GM23338 (cell line): ENCODE measurements at regions not wholly inside any gene's neighbourhood (a gene's known extent, or its start where the extent isn't known, plus 50 kb on each side); places are given as distances from the start of the nearest gene placed in this dataset.

Source experiments
- ATAC-seq: fragments of 200-7000 bp; cut with Tn5 transposase; 3 replicates; pipeline ENCODE4 v1.9.1; 2020
- DNase-seq: peaks from one replicate; pipeline ENCODE4 v3.0.0-alpha.2; 2015; ENCODE audit warnings: low spot score
- H2AFZ ChIP-seq: fragments of 200-600 bp; sonication (generic); 2 replicates; pipeline ENCODE4 v1.8.0; 2016; ENCODE audit warnings: antibody characterized with exemption, mild to moderate bottlenecking, moderate library complexity
- H3F3A ChIP-seq: fragments of 200-600 bp; sonication (generic); replicated peaks from 2 replicates; pipeline ENCODE4 v1.8.0; 2017; ENCODE audit warnings: antibody characterized with exemption, mixed run types, low read depth
- H3K27ac ChIP-seq: fragments of 200-600 bp; sonication (generic); 2 replicates; pipeline ENCODE4 v1.6.1; 2016; ENCODE audit warnings: low read depth
- H3K27me3 ChIP-seq: fragments of 200-600 bp; sonication (generic); 2 replicates; pipeline ENCODE4 v1.8.0; 2016; ENCODE audit warnings: mild to moderate bottlenecking, mixed run types, moderate library complexity; ENCODE audit not compliant: insufficient read depth
- H3K36me3 ChIP-seq: fragments of 200-600 bp; sonication (generic); 2 replicates; pipeline ENCODE4 v1.8.0; 2016; ENCODE audit warnings: mild to moderate bottlenecking; ENCODE audit not compliant: insufficient read depth
- H3K4me1 ChIP-seq: fragments of 200-600 bp; sonication (generic); 2 replicates; pipeline ENCODE4 v1.8.0; 2016; ENCODE audit warnings: mild to moderate bottlenecking, moderate library complexity; ENCODE audit not compliant: insufficient read depth
- H3K4me2 ChIP-seq: fragments of 200-600 bp; sonication (generic); 2 replicates; pipeline ENCODE4 v1.7.1; 2017; ENCODE audit warnings: mixed run types
- H3K4me3 ChIP-seq: fragments of 200-600 bp; sonication (generic); 2 replicates; pipeline ENCODE4 v1.6.1; 2016; ENCODE audit warnings: mixed run types
- H3K79me2 ChIP-seq: fragments of 200-600 bp; sonication (generic); replicated peaks from 2 replicates; pipeline ENCODE4 v1.8.0; 2017; ENCODE audit warnings: mild to moderate bottlenecking; ENCODE audit not compliant: insufficient read depth
- H3K9me2 ChIP-seq: fragments of 200-600 bp; sonication (generic); 2 replicates; pipeline ENCODE4 v1.8.0; 2017; ENCODE audit not compliant: insufficient read depth
- H4K20me1 ChIP-seq: fragments of 200-600 bp; sonication (generic); replicated peaks from 2 replicates; pipeline ENCODE4 v1.8.0; 2017; ENCODE audit warnings: mild to moderate bottlenecking; ENCODE audit not compliant: insufficient read depth
- H3K27ac Mint-ChIP-seq: 2 replicates; pipeline ENCODE4 v1.8.0; 2020; ENCODE audit warnings: inconsistent platforms, mild to moderate bottlenecking, moderate library complexity, mixed read lengths
- H3K27me3 Mint-ChIP-seq: 3 replicates; pipeline ENCODE4 v1.8.0; 2022; ENCODE audit warnings: low read depth, mild to moderate bottlenecking, moderate library complexity, mixed read lengths, inconsistent platforms; ENCODE audit not compliant: insufficient read depth, poor library complexity
- H3K36me3 Mint-ChIP-seq: 3 replicates; pipeline ENCODE4 v1.8.0; 2021; ENCODE audit warnings: low read depth, mild to moderate bottlenecking, inconsistent platforms, moderate library complexity, mixed read lengths
- H3K4me1 Mint-ChIP-seq: 3 replicates; pipeline ENCODE4 v1.8.0; 2020; ENCODE audit warnings: mild to moderate bottlenecking, inconsistent platforms, mixed read lengths
- H3K4me3 Mint-ChIP-seq: 3 replicates; pipeline ENCODE4 v1.8.0; 2021; ENCODE audit warnings: moderate library complexity, mild to moderate bottlenecking, inconsistent platforms, mixed read lengths
- H3K9me3 Mint-ChIP-seq: 3 replicates; pipeline ENCODE4 v1.8.0; 2020; ENCODE audit warnings: moderate library complexity, mild to moderate bottlenecking, inconsistent platforms, mixed read lengths
- CREB1 ChIP-seq: fragments of 250-450 bp; sonication (Bioruptor Pico); IDR thresholded peaks from 2 replicates; pipeline ENCODE4 v1.5.0; 2020; ENCODE audit warnings: low read depth, mild to moderate bottlenecking, moderate library complexity
- CTCF ChIP-seq, 2 experiments: fragments of 200-600 bp in 1 of 2; sonication (generic) in 1 of 2; conservative IDR thresholded peaks; 2 replicates each; pipeline versions ENCODE4 v1.5.1 to v1.6.1; 2016 to 2017; ENCODE audit warnings: antibody characterized with exemption in 2 of 2, low read depth in 2 of 2, mild to moderate bottlenecking in 2 of 2, moderate library complexity in 1 of 2
- EZH2 ChIP-seq: fragments of 200-600 bp; sonication (generic); IDR thresholded peaks from one replicate; pipeline ENCODE4 v1.8.0; 2017; ENCODE audit warnings: antibody characterized with exemption, mild to moderate bottlenecking, low read depth; ENCODE audit not compliant: unreplicated experiment
- EZH2phosphoT487 ChIP-seq: fragments of 200-600 bp; sonication (generic); IDR thresholded peaks from one replicate; pipeline ENCODE4 v1.8.1; 2018; ENCODE audit warnings: antibody characterized with exemption; ENCODE audit not compliant: unreplicated experiment
- POLR2AphosphoS5 ChIP-seq: IDR thresholded peaks from 2 replicates; pipeline ENCODE4 v1.6.1; 2016; ENCODE audit warnings: antibody characterized with exemption, low read depth
- REST ChIP-seq: IDR thresholded peaks from one replicate; pipeline ENCODE4 v1.6.1; 2018; ENCODE audit warnings: antibody characterized with exemption; ENCODE audit not compliant: unreplicated experiment
- STAT1 ChIP-seq: IDR thresholded peaks from one replicate; pipeline ENCODE4 v1.6.1; 2016; ENCODE audit warnings: antibody characterized with exemption; ENCODE audit not compliant: unreplicated experiment
- ZNF114 ChIP-seq: fragments of 250-450 bp; sonication (Bioruptor Pico); IDR thresholded peaks from 2 replicates; pipeline ENCODE4 v1.5.0; 2020; ENCODE audit warnings: mild to moderate bottlenecking, moderate library complexity
- ZNF331 ChIP-seq: fragments of 250-450 bp; sonication (Bioruptor Pico); IDR thresholded peaks from 2 replicates; pipeline ENCODE4 v1.5.0; 2020; ENCODE audit warnings: low read depth, mild to moderate bottlenecking, moderate library complexity
- TF ChIP-seq, protein P1 (sequence below): IDR thresholded peaks from 2 replicates; pipeline ENCODE4 v1.6.1; 2016; ENCODE audit warnings: antibody characterized with exemption
- TF ChIP-seq, protein P2 (sequence below): fragments of 250-450 bp; sonication (Bioruptor Pico); IDR thresholded peaks from 2 replicates; pipeline ENCODE4 v1.5.0; 2020; ENCODE audit warnings: mild to moderate bottlenecking, moderate library complexity

- TF ChIP-seq, protein P1, sequence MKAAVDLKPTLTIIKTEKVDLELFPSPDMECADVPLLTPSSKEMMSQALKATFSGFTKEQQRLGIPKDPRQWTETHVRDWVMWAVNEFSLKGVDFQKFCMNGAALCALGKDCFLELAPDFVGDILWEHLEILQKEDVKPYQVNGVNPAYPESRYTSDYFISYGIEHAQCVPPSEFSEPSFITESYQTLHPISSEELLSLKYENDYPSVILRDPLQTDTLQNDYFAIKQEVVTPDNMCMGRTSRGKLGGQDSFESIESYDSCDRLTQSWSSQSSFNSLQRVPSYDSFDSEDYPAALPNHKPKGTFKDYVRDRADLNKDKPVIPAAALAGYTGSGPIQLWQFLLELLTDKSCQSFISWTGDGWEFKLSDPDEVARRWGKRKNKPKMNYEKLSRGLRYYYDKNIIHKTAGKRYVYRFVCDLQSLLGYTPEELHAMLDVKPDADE = no peak
- TF ChIP-seq CREB1 = no peak
- no peak for TF ChIP-seq REST
- TF ChIP-seq EZH2phosphoT487 = no peak
- TF ChIP-seq POLR2AphosphoS5 = no peak
- no peak for TF ChIP-seq EZH2
- no peak for TF ChIP-seq ZNF331 (CRISPR knock-in tag)
- TF ChIP-seq CTCF (conservative IDR thresholded peaks at IDR 0.05; ENCODE audit: low read depth in 2 of 2) = no peak
- TF ChIP-seq ZNF114 (CRISPR knock-in tag) = no peak
Observed at GRCh38 chr13:73171271-73171682, 112.5 kb downstream of the KLF5 start (continued).

DNA sequence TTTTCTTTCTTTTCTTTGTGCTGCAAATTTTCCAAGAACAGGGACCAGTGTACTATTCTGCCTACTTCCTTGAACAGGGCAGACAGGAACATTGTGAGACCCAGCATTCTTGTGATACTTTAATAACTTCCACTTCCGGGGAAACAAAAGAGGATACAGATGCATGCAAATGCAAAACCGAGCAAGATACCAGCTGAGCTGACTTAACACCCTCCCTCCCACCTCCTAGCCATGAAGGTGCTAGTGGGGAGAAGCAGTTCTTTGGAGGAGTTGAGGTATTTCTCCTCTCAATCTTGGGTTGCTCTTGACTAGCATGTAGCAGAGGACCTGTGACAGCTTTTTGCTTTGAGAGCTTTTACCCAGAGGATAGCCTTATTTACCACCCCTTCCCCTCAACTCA lies 111.2 kb downstream of the KLF5 start:
- Histone ChIP-seq H3K36me3 (no peaks in the 10 kb centered on the region), H3K79me2 (no peaks in the 10 kb centered on the region), H3K9me2 (no peaks in the 10 kb centered on the region), H3K27me3 (no peaks in the 10 kb centered on the region), H3K4me3 (no peak overlapping the region), H3K27ac (no peak overlapping the region), H2AFZ (no peak overlapping the region), H4K20me1 (no peaks in the 10 kb centered on the region), H3F3A (no peaks in the 10 kb centered on the region), H3K4me1 (peaks cover 19% of the 10 kb centered on the region), H3K4me2 (no peak overlapping the region)
- H3K4me1 Mint-ChIP-seq = peaks cover 25% of the 10 kb centered on the region
- H3K27ac Mint-ChIP-seq = no peak overlapping the region
- DNase-seq (peak; percentile 49), ATAC-seq (peak; percentile 71)
- TF ChIP-seq STAT1 = no peak
- TF ChIP-seq, protein P1 = no peak
- TF ChIP-seq, protein P2, sequence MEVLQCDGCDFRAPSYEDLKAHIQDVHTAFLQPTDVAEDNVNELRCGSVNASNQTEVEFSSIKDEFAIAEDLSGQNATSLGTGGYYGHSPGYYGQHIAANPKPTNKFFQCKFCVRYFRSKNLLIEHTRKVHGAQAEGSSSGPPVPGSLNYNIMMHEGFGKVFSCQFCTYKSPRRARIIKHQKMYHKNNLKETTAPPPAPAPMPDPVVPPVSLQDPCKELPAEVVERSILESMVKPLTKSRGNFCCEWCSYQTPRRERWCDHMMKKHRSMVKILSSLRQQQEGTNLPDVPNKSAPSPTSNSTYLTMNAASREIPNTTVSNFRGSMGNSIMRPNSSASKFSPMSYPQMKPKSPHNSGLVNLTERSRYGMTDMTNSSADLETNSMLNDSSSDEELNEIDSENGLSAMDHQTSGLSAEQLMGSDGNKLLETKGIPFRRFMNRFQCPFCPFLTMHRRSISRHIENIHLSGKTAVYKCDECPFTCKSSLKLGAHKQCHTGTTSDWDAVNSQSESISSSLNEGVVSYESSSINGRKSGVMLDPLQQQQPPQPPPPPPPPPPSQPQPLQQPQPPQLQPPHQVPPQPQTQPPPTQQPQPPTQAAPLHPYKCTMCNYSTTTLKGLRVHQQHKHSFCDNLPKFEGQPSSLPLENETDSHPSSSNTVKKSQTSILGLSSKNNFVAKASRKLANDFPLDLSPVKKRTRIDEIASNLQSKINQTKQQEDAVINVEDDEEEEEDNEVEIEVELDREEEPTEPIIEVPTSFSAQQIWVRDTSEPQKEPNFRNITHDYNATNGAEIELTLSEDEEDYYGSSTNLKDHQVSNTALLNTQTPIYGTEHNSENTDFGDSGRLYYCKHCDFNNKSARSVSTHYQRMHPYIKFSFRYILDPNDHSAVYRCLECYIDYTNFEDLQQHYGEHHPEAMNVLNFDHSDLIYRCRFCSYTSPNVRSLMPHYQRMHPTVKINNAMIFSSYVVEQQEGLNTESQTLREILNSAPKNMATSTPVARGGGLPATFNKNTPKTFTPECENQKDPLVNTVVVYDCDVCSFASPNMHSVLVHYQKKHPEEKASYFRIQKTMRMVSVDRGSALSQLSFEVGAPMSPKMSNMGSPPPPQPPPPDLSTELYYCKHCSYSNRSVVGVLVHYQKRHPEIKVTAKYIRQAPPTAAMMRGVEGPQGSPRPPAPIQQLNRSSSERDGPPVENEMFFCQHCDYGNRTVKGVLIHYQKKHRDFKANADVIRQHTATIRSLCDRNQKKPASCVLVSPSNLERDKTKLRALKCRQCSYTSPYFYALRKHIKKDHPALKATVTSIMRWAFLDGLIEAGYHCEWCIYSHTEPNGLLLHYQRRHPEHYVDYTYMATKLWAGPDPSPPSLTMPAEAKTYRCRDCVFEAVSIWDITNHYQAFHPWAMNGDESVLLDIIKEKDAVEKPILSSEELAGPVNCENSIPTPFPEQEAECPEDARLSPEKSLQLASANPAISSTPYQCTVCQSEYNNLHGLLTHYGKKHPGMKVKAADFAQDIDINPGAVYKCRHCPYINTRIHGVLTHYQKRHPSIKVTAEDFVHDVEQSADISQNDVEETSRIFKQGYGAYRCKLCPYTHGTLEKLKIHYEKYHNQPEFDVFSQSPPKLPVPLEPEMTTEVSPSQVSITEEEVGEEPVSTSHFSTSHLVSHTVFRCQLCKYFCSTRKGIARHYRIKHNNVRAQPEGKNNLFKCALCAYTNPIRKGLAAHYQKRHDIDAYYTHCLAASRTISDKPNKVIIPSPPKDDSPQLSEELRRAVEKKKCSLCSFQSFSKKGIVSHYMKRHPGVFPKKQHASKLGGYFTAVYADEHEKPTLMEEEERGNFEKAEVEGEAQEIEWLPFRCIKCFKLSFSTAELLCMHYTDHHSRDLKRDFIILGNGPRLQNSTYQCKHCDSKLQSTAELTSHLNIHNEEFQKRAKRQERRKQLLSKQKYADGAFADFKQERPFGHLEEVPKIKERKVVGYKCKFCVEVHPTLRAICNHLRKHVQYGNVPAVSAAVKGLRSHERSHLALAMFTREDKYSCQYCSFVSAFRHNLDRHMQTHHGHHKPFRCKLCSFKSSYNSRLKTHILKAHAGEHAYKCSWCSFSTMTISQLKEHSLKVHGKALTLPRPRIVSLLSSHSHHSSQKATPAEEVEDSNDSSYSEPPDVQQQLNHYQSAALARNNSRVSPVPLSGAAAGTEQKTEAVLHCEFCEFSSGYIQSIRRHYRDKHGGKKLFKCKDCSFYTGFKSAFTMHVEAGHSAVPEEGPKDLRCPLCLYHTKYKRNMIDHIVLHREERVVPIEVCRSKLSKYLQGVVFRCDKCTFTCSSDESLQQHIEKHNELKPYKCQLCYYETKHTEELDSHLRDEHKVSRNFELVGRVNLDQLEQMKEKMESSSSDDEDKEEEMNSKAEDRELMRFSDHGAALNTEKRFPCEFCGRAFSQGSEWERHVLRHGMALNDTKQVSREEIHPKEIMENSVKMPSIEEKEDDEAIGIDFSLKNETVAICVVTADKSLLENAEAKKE = peak; percentile 51; the same call in 1 of the 2 replicates
- no peak for TF ChIP-seq EZH2phosphoT487
- TF ChIP-seq ZNF114 (CRISPR knock-in tag) = no peak
- no peaks in the 10 kb centered on the region for H3K27me3 Mint-ChIP-seq
- H3K9me3 Mint-ChIP-seq = no peaks in the 10 kb centered on the region
- H3K4me3 Mint-ChIP-seq = no peak overlapping the region
- H3K36me3 Mint-ChIP-seq = no peaks in the 10 kb centered on the region
